LNCAP (cell line): ENCODE measurements at regions not wholly inside any gene's neighbourhood (a gene's known extent, or its start where the extent isn't known, plus 50 kb on each side); places are given as distances from the start of the nearest gene placed in this dataset.
A peak's percentile ranks its signal among the peaks of the same experiment; 100 is the strongest.

ENCODE experiments used
- TF ChIP-seq, protein P1 (sequence below): fragments of 450-650 bp; IDR thresholded peaks from 2 replicates; pipeline ENCODE4 v1.5.1; 2017; ENCODE audit warnings: mild to moderate bottlenecking

- TF ChIP-seq, protein P1, sequence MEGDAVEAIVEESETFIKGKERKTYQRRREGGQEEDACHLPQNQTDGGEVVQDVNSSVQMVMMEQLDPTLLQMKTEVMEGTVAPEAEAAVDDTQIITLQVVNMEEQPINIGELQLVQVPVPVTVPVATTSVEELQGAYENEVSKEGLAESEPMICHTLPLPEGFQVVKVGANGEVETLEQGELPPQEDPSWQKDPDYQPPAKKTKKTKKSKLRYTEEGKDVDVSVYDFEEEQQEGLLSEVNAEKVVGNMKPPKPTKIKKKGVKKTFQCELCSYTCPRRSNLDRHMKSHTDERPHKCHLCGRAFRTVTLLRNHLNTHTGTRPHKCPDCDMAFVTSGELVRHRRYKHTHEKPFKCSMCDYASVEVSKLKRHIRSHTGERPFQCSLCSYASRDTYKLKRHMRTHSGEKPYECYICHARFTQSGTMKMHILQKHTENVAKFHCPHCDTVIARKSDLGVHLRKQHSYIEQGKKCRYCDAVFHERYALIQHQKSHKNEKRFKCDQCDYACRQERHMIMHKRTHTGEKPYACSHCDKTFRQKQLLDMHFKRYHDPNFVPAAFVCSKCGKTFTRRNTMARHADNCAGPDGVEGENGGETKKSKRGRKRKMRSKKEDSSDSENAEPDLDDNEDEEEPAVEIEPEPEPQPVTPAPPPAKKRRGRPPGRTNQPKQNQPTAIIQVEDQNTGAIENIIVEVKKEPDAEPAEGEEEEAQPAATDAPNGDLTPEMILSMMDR: no peak
Observed at GRCh38 chr12:63075376-63076060, 75.5 kb downstream of the AVPR1A start.

GRCh38 chr12:63070709-63071108, 80.3 kb downstream of the AVPR1A start:
- TF ChIP-seq, protein P1: no peak

DNA sequence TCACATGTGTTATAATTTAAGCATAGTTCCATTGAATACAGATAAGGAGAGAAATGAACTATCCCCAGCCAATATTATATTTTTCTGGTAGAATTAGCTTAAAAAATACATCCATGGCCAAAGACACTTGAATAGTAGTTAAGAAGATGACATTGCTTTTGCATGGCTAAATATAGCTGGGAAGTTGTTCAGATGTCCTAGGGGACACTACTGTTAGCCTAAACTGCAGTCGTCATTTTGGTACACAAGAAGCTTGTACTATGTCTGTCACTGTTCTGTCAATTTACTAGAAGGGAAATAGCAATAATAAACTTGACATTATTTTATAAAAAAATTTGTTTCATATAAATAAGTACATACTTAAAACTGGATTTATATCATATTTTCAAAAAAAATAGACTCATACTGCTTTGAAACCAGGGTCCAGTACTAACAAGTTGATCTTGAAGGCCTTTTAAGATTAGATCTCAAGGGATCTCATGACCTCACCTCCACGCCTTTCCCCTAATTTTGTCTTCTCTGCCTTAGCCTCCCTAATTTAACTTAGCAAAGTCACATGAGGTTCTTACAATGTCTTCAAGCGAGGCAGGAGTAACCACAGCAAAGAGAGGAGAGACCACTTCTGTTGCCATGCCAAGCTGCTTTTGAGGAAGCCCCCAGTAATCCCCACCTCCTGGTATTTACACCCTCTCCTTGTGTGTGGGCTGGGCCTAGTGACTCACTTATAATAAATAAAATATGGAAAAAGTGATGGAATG, 81.0 kb downstream of the AVPR1A start:
- TF ChIP-seq, protein P1: no peak

DNA sequence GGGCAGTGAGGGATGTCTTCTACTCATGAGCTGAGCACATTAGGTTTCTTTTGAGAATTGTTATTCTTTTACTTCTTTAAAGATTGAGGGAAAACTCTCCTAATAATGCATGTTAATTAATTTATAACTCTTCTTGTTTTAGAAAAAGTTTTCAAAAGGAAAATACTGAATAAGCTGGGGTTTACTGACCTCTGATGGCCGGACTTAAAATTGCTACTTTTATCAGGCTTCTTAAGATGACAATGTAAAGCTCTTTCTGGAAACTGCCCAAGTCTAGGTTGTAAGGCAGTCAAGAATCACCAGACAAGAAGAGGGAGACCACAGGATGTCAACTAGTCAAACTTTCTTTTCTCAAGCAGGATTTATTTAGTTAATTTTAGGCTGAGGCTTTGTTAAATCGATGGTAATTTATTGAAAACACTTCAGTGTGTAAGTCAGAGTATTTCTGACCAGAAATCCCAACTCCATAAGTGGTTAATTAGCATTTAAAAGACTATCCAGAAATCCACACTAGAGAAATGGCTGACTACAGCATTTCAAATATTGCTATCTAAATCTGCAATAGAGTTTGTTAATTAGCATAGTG, 82.1 kb downstream of the AVPR1A start:
- TF ChIP-seq, protein P1: peak; percentile 73

GRCh38 chr12:63066782-63067181, 84.2 kb downstream of the AVPR1A start:
- TF ChIP-seq, protein P1: no peak

DNA sequence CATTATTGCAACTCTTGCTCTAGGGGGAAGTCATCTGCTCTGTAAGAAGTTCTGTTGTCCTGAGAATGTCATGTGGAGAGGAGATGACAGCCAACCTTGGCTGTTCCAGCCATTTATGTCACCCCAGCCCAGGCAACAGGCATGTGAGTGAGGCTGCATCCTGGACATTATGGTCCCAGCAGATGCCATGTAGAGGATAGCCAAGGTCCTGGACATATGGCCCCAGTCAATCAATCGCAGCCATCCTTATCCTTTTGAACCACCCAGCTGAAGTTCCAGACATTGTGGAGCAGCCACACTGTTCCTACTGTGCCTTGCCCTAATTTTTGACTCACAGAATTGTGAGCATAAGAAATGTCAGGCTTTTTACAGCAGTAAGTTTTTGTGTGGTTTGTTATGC, 84.9 kb downstream of the AVPR1A start:
- TF ChIP-seq, protein P1: no peak

DNA sequence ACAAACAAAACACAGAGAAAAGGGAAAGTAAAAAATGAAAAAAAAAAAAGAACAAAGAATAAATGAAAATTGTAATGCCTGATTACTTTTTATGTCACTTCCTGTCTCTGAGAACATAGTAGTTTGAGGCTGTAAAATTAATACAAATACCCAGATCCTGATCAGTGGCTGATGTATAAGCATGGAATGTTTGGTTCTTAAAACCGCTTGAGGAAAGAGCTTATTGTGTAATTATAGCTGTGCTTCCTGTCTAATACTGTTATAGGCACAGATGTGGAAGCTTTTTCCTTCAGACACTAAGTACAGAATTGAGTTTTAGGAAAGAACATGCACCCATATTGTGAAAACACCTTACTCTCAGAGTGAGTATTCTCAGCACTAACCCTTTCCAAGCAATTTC, 86.9 kb downstream of the AVPR1A start:
- TF ChIP-seq, protein P1: no peak
